HepG2 (cell line): ENCODE measurements at regions not wholly inside any gene's neighbourhood (a gene's known extent, or its start where the extent isn't known, plus 50 kb on each side); places are given as distances from the start of the nearest gene placed in this dataset.

Experiments
- ATAC-seq: fragments of 200-7000 bp; cut with Tn5 transposase; 3 replicates; pipeline ENCODE4 v1.9.1; 2020; ENCODE audit warnings: mild to moderate bottlenecking, moderate library complexity
- BruUV-seq: library from RNA; stranded (reverse); fragments of 400-500 nt; replicated peaks from 2 replicates; lab custom pipeline; 2021; lab: Mats Ljungman, UMichigan
- CTCF ChIA-PET: fragments of 300-600 bp; formaldehyde crosslinking; extraction: SDS; loops from one replicate; lab custom pipeline; 2021; ENCODE audit warnings: low total read pairs, inconsistent platforms, low intra/inter-chr PET ratio; lab: Yijun Ruan, JAX
- POLR2A ChIA-PET: fragments of 350-600 bp; sonication (Branson Sonifier 250); formaldehyde crosslinking; loops from one replicate; lab custom pipeline; 2020; ENCODE audit warnings: antibody characterized with exemption, inconsistent platforms; lab: Yijun Ruan, JAX
- DNase-seq: peaks from one replicate; pipeline ENCODE4 v3.0.0-alpha.2; 2015; ENCODE audit warnings: low spot score
- FAIRE-seq: peaks from 3 replicates; lab custom pipeline; 2011; peaks lifted over from hg19 to GRCh38; lab: Jason Lieb, UNC
- H2AFZ ChIP-seq: one replicate; pipeline ENCODE4 v1.6.1; 2011; ENCODE audit warnings: low read length, inconsistent platforms
- H3K27ac ChIP-seq: fragments of 300-600 bp; 3 replicates; pipeline ENCODE4 v1.8.0; 2011; ENCODE audit warnings: mixed run types, mild to moderate bottlenecking, mixed read lengths, low read length, inconsistent platforms; ENCODE audit not compliant: insufficient read depth; ENCODE audit errors: extremely low read length
- H3K27me3 ChIP-seq, 2 experiments: fragments of 200-600 bp in 1 of 2; 2 replicates in 1 of 2; 3 replicates in 1 of 2; pipeline versions ENCODE4 v1.6.0 to v1.8.0; 2011; ENCODE audit warnings: low read length in 2 of 2, mild to moderate bottlenecking in 2 of 2, moderate library complexity in 2 of 2, inconsistent platforms in 1 of 2; ENCODE audit not compliant: insufficient read depth in 2 of 2, control insufficient read depth in 1 of 2
- H3K36me3 ChIP-seq, 2 experiments: fragments of 200-600 bp in 1 of 2; replicated peaks in 1 of 2; 2 replicates in 1 of 2; 3 replicates in 1 of 2; pipeline versions ENCODE4 v1.5.1 to v1.8.0; 2011; ENCODE audit warnings: low read length in 2 of 2, inconsistent platforms in 1 of 2; ENCODE audit not compliant: insufficient read depth in 2 of 2, control insufficient read depth in 1 of 2
- H3K4me1 ChIP-seq: 2 replicates; pipeline ENCODE4 v1.5.1; 2012; ENCODE audit warnings: low read length, inconsistent platforms; ENCODE audit not compliant: insufficient read depth
- H3K4me2 ChIP-seq: 2 replicates; pipeline ENCODE4 v1.6.0; 2011; ENCODE audit warnings: low read depth, low read length, inconsistent platforms
- H3K4me3 ChIP-seq, 3 experiments: fragments of 200-600 bp in 1 of 3; sonication (generic), shearing (Covaris generic) in 1 of 3; replicated peaks in 1 of 3; 2 replicates each; pipeline ENCODE4 v1.5.1; 2011 to 2016; ENCODE audit warnings: low read length in 3 of 3, inconsistent platforms in 2 of 3, low read depth in 2 of 3, mild to moderate bottlenecking in 2 of 3, control low read depth in 1 of 3, mixed read lengths in 1 of 3; ENCODE audit not compliant: insufficient read depth in 1 of 3
- H3K79me2 ChIP-seq: one replicate; pipeline ENCODE4 v1.6.1; 2011; ENCODE audit warnings: low read length, inconsistent platforms; ENCODE audit not compliant: insufficient read depth
- H3K9ac ChIP-seq: 2 replicates; pipeline ENCODE4 v1.6.0; 2011; ENCODE audit warnings: mild to moderate bottlenecking, low read depth, low read length, inconsistent platforms; ENCODE audit not compliant: insufficient read depth
- H3K9me3 ChIP-seq: 2 replicates; pipeline ENCODE4 v1.5.1; 2012; ENCODE audit warnings: mild to moderate bottlenecking, low read length
- H4K20me1 ChIP-seq: 2 replicates; pipeline ENCODE4 v1.6.0; 2011; ENCODE audit warnings: inconsistent platforms, mild to moderate bottlenecking, low read length, moderate library complexity; ENCODE audit not compliant: insufficient read depth
- AHDC1 ChIP-seq: sonication (generic); formaldehyde crosslinking; IDR thresholded peaks from 2 replicates; pipeline ENCODE4 v1.5.1; 2020; ENCODE audit warnings: mild to moderate bottlenecking, missing genetic modification reagents, borderline replicate concordance
- CREM ChIP-seq, 2 experiments: sonication (generic) in 1 of 2; formaldehyde crosslinking in 1 of 2; IDR thresholded peaks; 2 replicates each; pipeline versions ENCODE4 v1.4.0 to v1.6.1; 2016 to 2020; ENCODE audit warnings: antibody characterized with exemption in 1 of 2, mild to moderate bottlenecking in 1 of 2, missing genetic modification reagents in 1 of 2
- FOXJ3 ChIP-seq: sonication (generic); formaldehyde crosslinking; IDR thresholded peaks from 2 replicates; pipeline ENCODE4 v1.4.0; 2020; ENCODE audit warnings: missing genetic modification reagents, mild to moderate bottlenecking, borderline replicate concordance
- HOXA9 ChIP-seq: sonication (generic); formaldehyde crosslinking; IDR thresholded peaks from 2 replicates; pipeline ENCODE4 v1.8.1; 2022; ENCODE audit warnings: missing genetic modification reagents, mild to moderate bottlenecking, moderate library complexity, borderline replicate concordance
- IRF2 ChIP-seq: IDR thresholded peaks from 2 replicates; pipeline ENCODE4 v1.6.1; 2018; ENCODE audit warnings: missing genetic modification reagents, missing compliant biosample characterization
- IRX3 ChIP-seq: sonication (generic); formaldehyde crosslinking; IDR thresholded peaks from 2 replicates; pipeline ENCODE4 v1.8.1; 2023; ENCODE audit warnings: mild to moderate bottlenecking, low read depth, missing genetic modification reagents, borderline replicate concordance
- PATZ1 ChIP-seq: sonication (generic); formaldehyde crosslinking; IDR thresholded peaks from 2 replicates; pipeline ENCODE4 v1.4.0; 2020; ENCODE audit warnings: missing genetic modification reagents
- RARA ChIP-seq: IDR thresholded peaks from 2 replicates; pipeline ENCODE4 v1.6.1; 2016; ENCODE audit warnings: missing genetic modification reagents, missing compliant biosample characterization
- ZNF33B ChIP-seq: sonication (generic); formaldehyde crosslinking; IDR thresholded peaks from 2 replicates; pipeline ENCODE4 v1.5.1; 2020; ENCODE audit warnings: mild to moderate bottlenecking, missing genetic modification reagents
- WGBS: methylation state at CpG from one replicate; pipeline ENCODE4 v1.1.6; 2017; ENCODE audit warnings: low lambda C conversion rate; 5-methylcytosine and 5-hydroxymethylcytosine counted together
- in situ Hi-C: cut with HindIII; loops from 2 replicates; pipeline ENCODE4 v1.10.0; 2017; ENCODE audit warnings: low pct_unique_long_range_greater_than_20kb; ENCODE audit not compliant: extremely low pct_ligation_motif_present
- intact Hi-C: fragments of 100-400 bp; cut with micrococcal nuclease; formaldehyde crosslinking; loops from one replicate; pipeline ENCODE4 v1.10.0; 2022; ENCODE audit not compliant: unreplicated experiment
- TF ChIP-seq, protein P1 (sequence below): sonication (generic); formaldehyde crosslinking; IDR thresholded peaks from 2 replicates; pipeline ENCODE4 v1.8.0; 2022; ENCODE audit warnings: mild to moderate bottlenecking, missing genetic modification reagents
- TF ChIP-seq, protein P2 (sequence below): sonication (generic); formaldehyde crosslinking; IDR thresholded peaks from 2 replicates; pipeline ENCODE4 v1.8.0; 2022; ENCODE audit warnings: missing genetic modification reagents, mild to moderate bottlenecking, inconsistent platforms, borderline replicate concordance

DNA sequence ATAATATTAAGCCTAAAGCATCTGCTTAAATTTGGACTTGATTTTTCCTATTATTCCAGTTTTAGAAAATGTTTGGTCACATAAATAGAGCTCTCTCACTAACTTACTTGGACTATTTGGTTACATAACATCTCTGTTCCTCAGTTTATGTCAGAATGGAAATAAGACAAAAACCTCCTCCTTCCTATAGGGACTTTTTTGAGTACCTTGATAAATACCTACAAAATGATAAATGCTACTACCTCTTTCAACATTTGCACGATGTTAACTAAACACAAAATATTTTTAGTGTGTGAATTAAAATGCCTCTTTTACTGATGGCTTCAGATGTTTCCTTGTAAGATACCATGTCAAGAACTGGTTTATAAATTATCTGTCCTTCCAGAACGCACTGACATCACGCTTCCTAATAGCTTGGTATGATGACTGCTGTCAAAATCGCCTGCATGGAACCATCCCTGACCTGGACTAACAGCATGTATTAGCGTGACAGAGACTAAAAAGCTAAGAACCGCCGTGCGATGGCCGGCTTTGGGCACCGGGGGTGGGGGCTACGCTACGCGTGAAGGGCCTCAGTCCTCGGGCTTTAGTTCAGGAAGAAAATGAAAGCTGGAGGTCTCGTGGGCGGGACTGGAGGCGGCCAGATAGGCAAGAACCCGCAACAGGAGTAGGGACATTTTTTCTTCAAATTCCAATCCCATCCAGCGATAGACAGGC, 133.2 kb upstream of the BARHL2 start:
- no peaks in the 10 kb centered on the region; a peak in 1 of 5 replicates for H3K27me3 ChIP-seq
- POLR2A ChIA-PET: interaction anchor here (1.6 kb wide), 1 partner anchor 172 kb away, joined by 4 read pairs; the partner anchor contains the start of gene ZNF644
- H3K4me2 ChIP-seq: peak overlapping the region; percentile 89
- H2AFZ ChIP-seq: peak overlapping the region; percentile 31
- in situ Hi-C loops: no loop called here
- H3K79me2 ChIP-seq: peaks cover 6% of the 10 kb centered on the region
- no peaks in the 10 kb centered on the region for H3K9me3 ChIP-seq
- H4K20me1 ChIP-seq: no peaks in the 10 kb centered on the region
- peak overlapping the region; percentile 80 to 95 (median 86) for H3K4me3 ChIP-seq
- WGBS: 4% methylated on average over 19 of the region's 19 CpGs
- intact Hi-C loops: no loop called here
- CTCF ChIA-PET: no interaction called here
- no TSS peak for BruUV-seq
- peak overlapping the region; percentile 89 for H3K27ac ChIP-seq
- H3K36me3 ChIP-seq: no peaks in the 10 kb centered on the region
- FAIRE-seq (no peak), ATAC-seq (peak; percentile 67), DNase-seq (peak; percentile 29)
- peak overlapping the region; percentile 82 for H3K9ac ChIP-seq
- H3K4me1 ChIP-seq: peaks cover 16% of the 10 kb centered on the region
- TF ChIP-seq IRF2 (CRISPR knock-in tag) (peak; percentile 13; the same call in 1 of the 2 replicates), HOXA9 (0 out of 2 replicates have a peak, but pooled peaks have one; percentile 9), RARA (CRISPR knock-in tag) (no peak), ZNF33B (CRISPR knock-in tag) (no peak), FOXJ3 (no peak), IRX3 (CRISPR knock-in tag) (0 out of 2 replicates have a peak, but pooled peaks have one; percentile 4), AHDC1 (CRISPR knock-in tag) (0 out of 2 replicates have a peak, but pooled peaks have one; percentile 28), PATZ1 (CRISPR knock-in tag) (0 out of 2 replicates have a peak, but pooled peaks have one; percentile 3), CREM (IDR thresholded peaks at IDR 0.05) (0 out of 2 replicates have a peak, but pooled peaks have one; percentile 24), CREM (CRISPR knock-in tag; IDR thresholded peaks at IDR 0.05) (no peak)
- TF ChIP-seq, protein P1, sequence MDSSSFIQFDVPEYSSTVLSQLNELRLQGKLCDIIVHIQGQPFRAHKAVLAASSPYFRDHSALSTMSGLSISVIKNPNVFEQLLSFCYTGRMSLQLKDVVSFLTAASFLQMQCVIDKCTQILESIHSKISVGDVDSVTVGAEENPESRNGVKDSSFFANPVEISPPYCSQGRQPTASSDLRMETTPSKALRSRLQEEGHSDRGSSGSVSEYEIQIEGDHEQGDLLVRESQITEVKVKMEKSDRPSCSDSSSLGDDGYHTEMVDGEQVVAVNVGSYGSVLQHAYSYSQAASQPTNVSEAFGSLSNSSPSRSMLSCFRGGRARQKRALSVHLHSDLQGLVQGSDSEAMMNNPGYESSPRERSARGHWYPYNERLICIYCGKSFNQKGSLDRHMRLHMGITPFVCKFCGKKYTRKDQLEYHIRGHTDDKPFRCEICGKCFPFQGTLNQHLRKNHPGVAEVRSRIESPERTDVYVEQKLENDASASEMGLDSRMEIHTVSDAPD (CRISPR knock-in tag): 0 out of 2 replicates have a peak, but pooled peaks have one; percentile 15
- TF ChIP-seq, protein P2, sequence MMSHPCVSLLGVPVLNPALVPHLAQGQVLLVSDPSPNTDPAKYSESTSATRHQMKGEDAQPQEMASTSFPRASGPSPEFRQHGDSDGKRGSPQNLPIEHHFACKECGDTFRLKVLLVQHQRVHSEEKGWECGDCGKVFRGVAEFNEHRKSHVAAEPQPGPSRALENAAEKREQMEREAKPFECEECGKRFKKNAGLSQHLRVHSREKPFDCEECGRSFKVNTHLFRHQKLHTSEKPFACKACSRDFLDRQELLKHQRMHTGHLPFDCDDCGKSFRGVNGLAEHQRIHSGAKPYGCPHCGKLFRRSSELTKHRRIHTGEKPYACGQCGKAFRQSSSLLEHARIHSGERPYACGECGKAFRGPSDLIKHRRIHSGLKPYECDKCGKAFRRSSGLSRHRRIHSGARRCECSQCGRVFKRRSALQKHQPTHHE (CRISPR knock-in tag): 0 out of 2 replicates have a peak, but pooled peaks have one; percentile 10
